H1 (cell line): ENCODE measurements at regions not wholly inside any gene's neighbourhood (a gene's known extent, or its start where the extent isn't known, plus 50 kb on each side); places are given as distances from the start of the nearest gene placed in this dataset.

Experiments
- CTCF ChIA-PET: fragments of 300-600 bp; sonication (Branson Sonifier 250); formaldehyde crosslinking; loops from one replicate; lab custom pipeline; 2021; ENCODE audit not compliant: partially characterized antibody; lab: Charles Lee
- POLR2A ChIA-PET: fragments of 300-600 bp; sonication (Branson Sonifier 250); formaldehyde crosslinking; loops from one replicate; lab custom pipeline; 2021; ENCODE audit warnings: inconsistent platforms; ENCODE audit not compliant: partially characterized antibody; lab: Charles Lee
- DNase-seq, 2 experiments: peaks; one replicate each; pipeline versions ENCODE4 v3.0.0 to v3.0.0-alpha.2; 2010 to 2022; ENCODE audit warnings: low spot score in 2 of 2, low read depth in 1 of 2, mixed read lengths in 1 of 2
- FAIRE-seq: peaks from 2 replicates; lab custom pipeline; 2011; peaks lifted over from hg19 to GRCh38; lab: Jason Lieb, UNC
- H2AFZ ChIP-seq: 2 replicates; pipeline ENCODE4 v1.8.1; 2012; ENCODE audit warnings: low read length, inconsistent platforms
- H2AK5ac ChIP-seq: 2 replicates; pipeline ENCODE4 v1.6.1; 2013; ENCODE audit warnings: low read depth, low read length
- H2BK120ac ChIP-seq: replicated peaks from 2 replicates; pipeline ENCODE3; 2013; ENCODE audit warnings: low read depth, low read length, inconsistent platforms
- H2BK12ac ChIP-seq: 2 replicates; pipeline ENCODE4 v1.6.1; 2013; ENCODE audit warnings: low read depth, low read length
- H2BK15ac ChIP-seq: 2 replicates; pipeline ENCODE4 v1.6.1; 2013; ENCODE audit warnings: low read length
- H2BK20ac ChIP-seq: 2 replicates; pipeline ENCODE4 v1.6.1; 2013; ENCODE audit warnings: low read length
- H2BK5ac ChIP-seq: 2 replicates; pipeline ENCODE4 v1.6.1; 2013; ENCODE audit warnings: low read depth, low read length
- H3K14ac ChIP-seq: 2 replicates; pipeline ENCODE4 v1.6.1; 2013; ENCODE audit warnings: inconsistent platforms; ENCODE audit not compliant: insufficient read length
- H3K18ac ChIP-seq: 2 replicates; pipeline ENCODE4 v1.6.1; 2013; ENCODE audit warnings: low read length; ENCODE audit errors: extremely low read depth
- H3K23ac ChIP-seq: 2 replicates; pipeline ENCODE4 v1.6.1; 2013; ENCODE audit warnings: inconsistent platforms; ENCODE audit not compliant: insufficient read length
- H3K23me2 ChIP-seq: 2 replicates; pipeline ENCODE4 v1.6.1; 2013; ENCODE audit warnings: low read depth, low read length
- H3K27ac ChIP-seq: 2 replicates; pipeline ENCODE4 v1.6.1; 2011; ENCODE audit warnings: low read depth, low read length, inconsistent platforms
- H3K27me3 ChIP-seq, 4 experiments: replicated peaks in 1 of 4; 1 replicate in 1 of 4; 2 replicates in 3 of 4; pipeline versions ENCODE4 v1.6.1 to v1.8.1; 2011 to 2013; ENCODE audit warnings: low read length in 3 of 4, mild to moderate bottlenecking in 3 of 4, inconsistent platforms in 2 of 4, mixed read lengths in 2 of 4, moderate library complexity in 1 of 4; ENCODE audit not compliant: control insufficient read depth in 3 of 4, insufficient read depth in 3 of 4; ENCODE audit errors: extremely low read depth in 1 of 4
- H3K36me3 ChIP-seq, 4 experiments: 2 replicates each; pipeline versions ENCODE4 v1.6.1 to v1.8.1; 2011 to 2013; ENCODE audit warnings: mild to moderate bottlenecking in 4 of 4, low read length in 3 of 4, moderate library complexity in 2 of 4, control low read depth in 1 of 4, inconsistent platforms in 1 of 4; ENCODE audit not compliant: insufficient read depth in 4 of 4, control insufficient read depth in 2 of 4
- H3K4ac ChIP-seq: replicated peaks from 2 replicates; pipeline ENCODE3; 2013; ENCODE audit warnings: low read length, low read depth, mixed read lengths, inconsistent platforms; ENCODE audit not compliant: insufficient read length
- H3K4me1 ChIP-seq, 4 experiments: replicated peaks in 1 of 4; 1 replicate in 1 of 4; 2 replicates in 3 of 4; pipeline versions ENCODE4 v1.6.1 to v1.8.1; 2011 to 2013; ENCODE audit warnings: low read length in 3 of 4, inconsistent platforms in 2 of 4, mixed read lengths in 1 of 4; ENCODE audit not compliant: insufficient read depth in 4 of 4, control insufficient read depth in 3 of 4
- H3K4me2 ChIP-seq, 2 experiments: 2 replicates each; pipeline versions ENCODE4 v1.6.1 to v1.8.1; 2011 to 2013; ENCODE audit warnings: low read depth in 2 of 2, low read length in 2 of 2, control low read depth in 1 of 2, inconsistent platforms in 1 of 2, mild to moderate bottlenecking in 1 of 2; ENCODE audit not compliant: insufficient read depth in 1 of 2
- H3K4me3 ChIP-seq, 4 experiments: fragments of 200-600, 300-600 bp in 1 of 4; sonication (generic), shearing (Covaris generic), sonication (Bioruptor Twin) in 1 of 4; 2 replicates each; pipeline versions ENCODE4 v1.5.1 to v1.8.1; 2011 to 2016; ENCODE audit warnings: low read length in 4 of 4, low read depth in 3 of 4, control low read depth in 2 of 4, inconsistent platforms in 2 of 4, mild to moderate bottlenecking in 2 of 4, mixed read lengths in 1 of 4, moderate library complexity in 1 of 4; ENCODE audit not compliant: insufficient read depth in 2 of 4; ENCODE audit errors: extremely low read depth in 1 of 4
- H3K56ac ChIP-seq: replicated peaks from 2 replicates; pipeline ENCODE3; 2013; ENCODE audit warnings: low read depth, mild to moderate bottlenecking, mixed read lengths, low read length, inconsistent platforms; ENCODE audit not compliant: insufficient read length
- H3K79me1 ChIP-seq: 2 replicates; pipeline ENCODE4 v1.6.1; 2013; ENCODE audit warnings: low read depth, low read length, control low read depth
- H3K79me2 ChIP-seq, 2 experiments: 2 replicates each; pipeline versions ENCODE4 v1.6.1 to v1.8.1; 2012 to 2013; ENCODE audit warnings: low read length in 2 of 2, mild to moderate bottlenecking in 2 of 2, inconsistent platforms in 1 of 2; ENCODE audit not compliant: insufficient read depth in 2 of 2, control insufficient read depth in 1 of 2
- H3K9ac ChIP-seq, 4 experiments: replicated peaks in 1 of 4; 1 replicate in 1 of 4; 2 replicates in 3 of 4; pipeline versions ENCODE4 v1.6.1 to v1.8.1; 2011 to 2013; ENCODE audit warnings: low read depth in 3 of 4, low read length in 3 of 4, control low read depth in 2 of 4, mild to moderate bottlenecking in 2 of 4, moderate library complexity in 2 of 4, inconsistent platforms in 1 of 4; ENCODE audit errors: extremely low read depth in 1 of 4
- H3K9me3 ChIP-seq, 2 experiments: 2 replicates each; pipeline versions ENCODE4 v1.6.1 to v1.8.1; 2012 to 2013; ENCODE audit warnings: mild to moderate bottlenecking in 2 of 2, moderate library complexity in 2 of 2, control low read depth in 1 of 2, inconsistent platforms in 1 of 2, low read depth in 1 of 2, low read length in 1 of 2, mixed read lengths in 1 of 2; ENCODE audit not compliant: insufficient read depth in 2 of 2
- H4K20me1 ChIP-seq, 2 experiments: replicated peaks in 1 of 2; 2 replicates each; pipeline versions ENCODE3 to v1.8.1; 2011 to 2013; ENCODE audit warnings: inconsistent platforms in 2 of 2, low read length in 2 of 2, mild to moderate bottlenecking in 1 of 2; ENCODE audit not compliant: insufficient read depth in 2 of 2, control insufficient read depth in 1 of 2
- H4K5ac ChIP-seq: 2 replicates; pipeline ENCODE4 v1.6.1; 2013; ENCODE audit warnings: low read length, low read depth, mixed read lengths, inconsistent platforms; ENCODE audit not compliant: insufficient read length
- H4K8ac ChIP-seq: 2 replicates; pipeline ENCODE4 v1.8.0; 2013; ENCODE audit warnings: mild to moderate bottlenecking, moderate library complexity, low read length, inconsistent platforms; ENCODE audit not compliant: insufficient read depth; ENCODE audit errors: extremely low read depth
- H4K91ac ChIP-seq: replicated peaks from 2 replicates; pipeline ENCODE3; 2013; ENCODE audit warnings: low read length, mixed read lengths, inconsistent platforms; ENCODE audit not compliant: insufficient read length
- BACH1 ChIP-seq: IDR thresholded peaks from 2 replicates; pipeline ENCODE4 v1.6.1; 2012; ENCODE audit warnings: low read length, improper control_type of control experiment
- CREB1 ChIP-seq: IDR thresholded peaks from 2 replicates; pipeline ENCODE4 v1.6.1; 2012; ENCODE audit warnings: inconsistent platforms
- JUND ChIP-seq: IDR thresholded peaks from 2 replicates; pipeline ENCODE4 v1.6.1; 2011; ENCODE audit warnings: mild to moderate bottlenecking, improper control_type of control experiment, low read length
- KDM4A ChIP-seq: IDR thresholded peaks from one replicate; pipeline ENCODE4 v1.7.1; 2012; ENCODE audit warnings: low read depth, mild to moderate bottlenecking, moderate library complexity, low read length, inconsistent platforms; ENCODE audit not compliant: severe bottlenecking
- POLR2A ChIP-seq, 2 experiments: IDR thresholded peaks; 1 replicate in 1 of 2; 2 replicates in 1 of 2; pipeline ENCODE4 v1.6.1; 2011; ENCODE audit warnings: low read depth in 2 of 2, low read length in 2 of 2, mild to moderate bottlenecking in 2 of 2; ENCODE audit errors: control extremely low read depth in 1 of 2
- RAD21 ChIP-seq, 2 experiments: IDR thresholded peaks in 1 of 2; conservative IDR thresholded peaks in 1 of 2; 2 replicates each; pipeline ENCODE4 v1.6.1; 2011; ENCODE audit warnings: low read depth in 2 of 2, low read length in 2 of 2, improper control_type of control experiment in 1 of 2, inconsistent platforms in 1 of 2, mild to moderate bottlenecking in 1 of 2, moderate library complexity in 1 of 2
- RBBP5 ChIP-seq: IDR thresholded peaks from 2 replicates; pipeline ENCODE4 v1.7.1; 2012; ENCODE audit warnings: low read depth, mild to moderate bottlenecking, inconsistent platforms, low read length, moderate library complexity, borderline replicate concordance
- SIN3A ChIP-seq, 2 experiments: IDR thresholded peaks in 1 of 2; conservative IDR thresholded peaks in 1 of 2; 2 replicates each; pipeline ENCODE4 v1.6.1; 2011 to 2012; ENCODE audit warnings: low read length in 2 of 2, improper control_type of control experiment in 1 of 2, low read depth in 1 of 2, mild to moderate bottlenecking in 1 of 2
- SP1 ChIP-seq: IDR thresholded peaks from 2 replicates; pipeline ENCODE4 v1.6.1; 2011; ENCODE audit warnings: low read depth, low read length
- SP2 ChIP-seq: IDR thresholded peaks from 2 replicates; pipeline ENCODE4 v1.6.1; 2012; ENCODE audit warnings: mild to moderate bottlenecking, low read length, inconsistent platforms
- TCF12 ChIP-seq: IDR thresholded peaks from 2 replicates; pipeline ENCODE4 v1.6.1; 2011; ENCODE audit warnings: low read depth, mild to moderate bottlenecking, low read length
- TEAD4 ChIP-seq: IDR thresholded peaks from 2 replicates; pipeline ENCODE4 v1.6.1; 2012; ENCODE audit warnings: low read depth, low read length, inconsistent platforms, mixed read lengths
- WGBS, 2 experiments: shearing (Covaris generic) in 1 of 2; methylation state at CpG; one replicate each; pipeline versions ENCODE4 v1.1.6 to v1.1.7; 2013 to 2015; ENCODE audit warnings: low lambda C conversion rate in 2 of 2, mixed read lengths in 2 of 2, inconsistent platforms in 1 of 2, low coverage in 1 of 2, missing lambda C conversion rate in 1 of 2; ENCODE audit not compliant: insufficient replicate concordance in 2 of 2, insufficient coverage in 1 of 2, insufficient read length in 1 of 2; ENCODE audit errors: extremely low coverage in 1 of 2, missing lambda C conversion rate in 1 of 2; 5-methylcytosine and 5-hydroxymethylcytosine counted together

- Histone ChIP-seq H3K79me1 (no peaks in the 10 kb centered on the region), H3K4ac (no peak overlapping the region), H3K23me2 (no peaks in the 10 kb centered on the region), H4K8ac (no peak overlapping the region), H2BK15ac (no peak overlapping the region)
- WGBS, 2 experiments = 94% methylated on average over 3 of the region's 3 CpGs; no CpG with 5 or more reads in 1 of the 2 experiments
- CTCF ChIA-PET = no interaction called here
- no peak for TF ChIP-seq SP1
- TF ChIP-seq TCF12 = no peak
- TF ChIP-seq CREB1 = no peak
- TF ChIP-seq BACH1 = no peak
- TF ChIP-seq SIN3A (conservative IDR thresholded peaks at IDR 0.05 in 1 of 2, IDR thresholded peaks at IDR 0.05 in 1 of 2; ENCODE audit: low read depth in 1 of 2, low read length in 2 of 2) = no peak
- no peak for TF ChIP-seq JUND
- TF ChIP-seq KDM4A = no peak
- no peak for TF ChIP-seq TEAD4
- no peak for TF ChIP-seq SP2
- TF ChIP-seq POLR2A (IDR thresholded peaks at IDR 0.05; ENCODE audit: control extremely low read depth in 1 of 2, low read depth in 2 of 2, low read length in 2 of 2) = no peak
- no peak for TF ChIP-seq RAD21 (IDR thresholded peaks at IDR 0.05 in 1 of 2, conservative IDR thresholded peaks at IDR 0.05 in 1 of 2; ENCODE audit: low read depth in 2 of 2, low read length in 2 of 2)
- no peak for TF ChIP-seq RBBP5
- TF ChIP-seq, all 59 proteins: peak for 0
- no peak overlapping the region for H3K14ac ChIP-seq
- H4K5ac ChIP-seq = no peak overlapping the region
- no peak overlapping the region for H3K4me2 ChIP-seq
- no peak overlapping the region for H4K91ac ChIP-seq
- no peak overlapping the region for H2BK120ac ChIP-seq
- no peaks in the 10 kb centered on the region for H3K4me1 ChIP-seq
- no peaks in the 10 kb centered on the region for H3K9me3 ChIP-seq
- no peaks in the 10 kb centered on the region for H3K27me3 ChIP-seq
- no peak overlapping the region for H2AK5ac ChIP-seq
- no peak overlapping the region for H3K56ac ChIP-seq
- H4K20me1 ChIP-seq = no peaks in the 10 kb centered on the region
- no peak overlapping the region for H3K4me3 ChIP-seq
- no peak overlapping the region for H3K18ac ChIP-seq
- H2AFZ ChIP-seq = no peak overlapping the region
- H2BK5ac ChIP-seq = no peak overlapping the region
- no peak overlapping the region for H3K9ac ChIP-seq
- no peaks in the 10 kb centered on the region for H3K36me3 ChIP-seq
- no peak overlapping the region for H2BK20ac ChIP-seq
- FAIRE-seq (no peak), DNase-seq (no peak)
- H3K27ac ChIP-seq = no peak overlapping the region
- H3K79me2 ChIP-seq = no peaks in the 10 kb centered on the region
- H3K23ac ChIP-seq = no peak overlapping the region
- POLR2A ChIA-PET = no interaction called here
- no peak overlapping the region for H2BK12ac ChIP-seq
Measured at GRCh38 chr10:58885686-58886345, 290.6 kb upstream of the PHYHIPL start.
